Endothelial cell of umbilical vein (primary cell): ENCODE measurements at regions not wholly inside any gene's neighbourhood (a gene's known extent, or its start where the extent isn't known, plus 50 kb on each side); places are given as distances from the start of the nearest gene placed in this dataset.

Source experiments
- EZH2 ChIP-seq: IDR thresholded peaks from 2 replicates; pipeline ENCODE4 v1.6.1; 2012; ENCODE audit warnings: borderline replicate concordance, low read depth, mild to moderate bottlenecking, moderate library complexity, low read length, inconsistent platforms; ENCODE audit not compliant: severe bottlenecking
- GATA2 ChIP-seq: IDR thresholded peaks from 2 replicates; pipeline ENCODE4 v1.7.0; 2011; ENCODE audit warnings: low read depth, mild to moderate bottlenecking, moderate library complexity, mixed read lengths, low read length; ENCODE audit not compliant: insufficient read length, insufficient read depth
- JUN ChIP-seq: IDR thresholded peaks from 2 replicates; pipeline ENCODE4 v1.6.1; 2011; ENCODE audit warnings: borderline replicate concordance, low read depth; ENCODE audit not compliant: insufficient read length, insufficient read depth
- MYC ChIP-seq: IDR thresholded peaks from one replicate; pipeline ENCODE4 v1.6.1; 2011; ENCODE audit warnings: mild to moderate bottlenecking, low read depth, low read length
- POLR2A ChIP-seq: IDR thresholded peaks from 2 replicates; pipeline ENCODE4 v1.6.1; 2012; ENCODE audit warnings: low read depth, mild to moderate bottlenecking, control low read depth, low read length
- POLR2AphosphoS5 ChIP-seq: IDR thresholded peaks from 2 replicates; pipeline ENCODE4 v1.6.1; 2012; ENCODE audit warnings: low read depth, mild to moderate bottlenecking, control low read depth, low read length, moderate library complexity; ENCODE audit not compliant: insufficient read depth
- TF ChIP-seq, protein P1 (sequence below), 2 donors: IDR thresholded peaks; 1 replicate in 1 of 2; 2 replicates in 1 of 2; pipeline ENCODE4 v1.5.1; 2011; ENCODE audit warnings: low read length in 2 of 2, mild to moderate bottlenecking in 2 of 2, moderate library complexity in 2 of 2, control low read depth in 1 of 2, inconsistent platforms in 1 of 2, low read depth in 1 of 2; ENCODE audit not compliant: insufficient read depth in 1 of 2; ENCODE audit errors: extremely low read depth in 1 of 2
- TF ChIP-seq, protein P2 (sequence below): IDR thresholded peaks from 2 replicates; pipeline ENCODE4 v1.6.1; 2011; ENCODE audit not compliant: insufficient read depth, insufficient read length

DNA sequence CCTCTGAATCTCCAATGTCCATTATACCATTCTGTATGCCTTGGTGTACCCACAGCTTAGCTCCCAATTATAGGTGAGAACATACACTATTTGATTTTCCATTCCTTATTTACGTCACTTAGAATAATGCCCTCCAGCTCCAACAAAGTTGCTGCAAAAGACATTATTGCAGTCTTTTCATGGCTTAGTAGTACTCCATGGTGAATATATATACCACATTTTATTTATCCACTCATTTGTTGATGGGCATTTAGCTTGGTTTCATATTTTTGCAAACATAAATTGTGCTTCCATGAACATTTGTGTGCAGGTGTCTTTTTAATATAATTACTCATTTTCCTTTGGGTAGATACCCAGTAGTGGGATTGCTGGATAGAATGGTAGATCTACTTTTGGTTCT, 374.1 kb upstream of the HTR1E start:
- TF ChIP-seq EZH2, result no peak
- TF ChIP-seq, protein P1, sequence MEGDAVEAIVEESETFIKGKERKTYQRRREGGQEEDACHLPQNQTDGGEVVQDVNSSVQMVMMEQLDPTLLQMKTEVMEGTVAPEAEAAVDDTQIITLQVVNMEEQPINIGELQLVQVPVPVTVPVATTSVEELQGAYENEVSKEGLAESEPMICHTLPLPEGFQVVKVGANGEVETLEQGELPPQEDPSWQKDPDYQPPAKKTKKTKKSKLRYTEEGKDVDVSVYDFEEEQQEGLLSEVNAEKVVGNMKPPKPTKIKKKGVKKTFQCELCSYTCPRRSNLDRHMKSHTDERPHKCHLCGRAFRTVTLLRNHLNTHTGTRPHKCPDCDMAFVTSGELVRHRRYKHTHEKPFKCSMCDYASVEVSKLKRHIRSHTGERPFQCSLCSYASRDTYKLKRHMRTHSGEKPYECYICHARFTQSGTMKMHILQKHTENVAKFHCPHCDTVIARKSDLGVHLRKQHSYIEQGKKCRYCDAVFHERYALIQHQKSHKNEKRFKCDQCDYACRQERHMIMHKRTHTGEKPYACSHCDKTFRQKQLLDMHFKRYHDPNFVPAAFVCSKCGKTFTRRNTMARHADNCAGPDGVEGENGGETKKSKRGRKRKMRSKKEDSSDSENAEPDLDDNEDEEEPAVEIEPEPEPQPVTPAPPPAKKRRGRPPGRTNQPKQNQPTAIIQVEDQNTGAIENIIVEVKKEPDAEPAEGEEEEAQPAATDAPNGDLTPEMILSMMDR (IDR thresholded peaks at IDR 0.05; ENCODE audit: extremely low read depth in 1 of 2, insufficient read depth in 1 of 2, low read depth in 1 of 2, low read length in 2 of 2), result no peak
- TF ChIP-seq POLR2A, result no peak
- TF ChIP-seq, protein P2, sequence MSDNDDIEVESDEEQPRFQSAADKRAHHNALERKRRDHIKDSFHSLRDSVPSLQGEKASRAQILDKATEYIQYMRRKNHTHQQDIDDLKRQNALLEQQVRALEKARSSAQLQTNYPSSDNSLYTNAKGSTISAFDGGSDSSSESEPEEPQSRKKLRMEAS, result no peak
- no peak for TF ChIP-seq MYC
- TF ChIP-seq POLR2AphosphoS5, result no peak
- TF ChIP-seq GATA2, result no peak
- TF ChIP-seq JUN, result no peak
